ENCODE measurements at regions not wholly inside any gene's neighbourhood (a gene's known extent, or its start where the extent isn't known, plus 50 kb on each side); places are given as distances from the start of the nearest gene placed in this dataset.

- DNase-seq (ENCODE audit: low read depth, low spot score) (no peak), FAIRE-seq (no peak)
- Histone ChIP-seq H3K79me2 (ENCODE audit: control insufficient read depth, insufficient read depth, low read length) (no peaks in the 10 kb centered on the region), H3K4me2 (ENCODE audit: insufficient read depth, low read length) (no peak overlapping the region), H3K9me1 (replicated peaks; ENCODE audit: control insufficient read depth, extremely low read depth, insufficient read depth, low read length) (no peaks in the 10 kb centered on the region), H3K27ac (ENCODE audit: insufficient read depth, low read depth, low read length) (no peak overlapping the region), H3K9me3 (replicated peaks; ENCODE audit: control insufficient read depth, insufficient read depth, low read length) (no peaks in the 10 kb centered on the region), H3K36me3 (ENCODE audit: control insufficient read depth in 2 of 2, extremely low read depth in 1 of 2, insufficient read depth in 2 of 2, low read length in 2 of 2) (no peaks in the 10 kb centered on the region), H3K4me1 (ENCODE audit: control insufficient read depth, extremely low read depth, insufficient read depth, low read length) (no peaks in the 10 kb centered on the region), H4K20me1 (replicated peaks; ENCODE audit: control insufficient read depth, extremely low read depth, insufficient read depth, low read length) (no peaks in the 10 kb centered on the region), H3K27me3 (ENCODE audit: control insufficient read depth in 2 of 2, insufficient read depth in 2 of 2, low read length in 2 of 2) (no peaks in the 10 kb centered on the region), H3K9ac (replicated peaks; ENCODE audit: extremely low read depth, insufficient read depth, low read length) (no peak overlapping the region), H2AFZ (ENCODE audit: low read depth, low read length) (no peak overlapping the region), H3K4me3 (replicated peaks in 1 of 3; ENCODE audit: insufficient read depth in 1 of 3, low read depth in 1 of 3, low read length in 3 of 3) (no peak overlapping the region)
- ChIA-PET POLR2A (no interaction called here), CTCF (no interaction called here)
- dilution Hi-C loops (cut with MboI; ENCODE audit: extremely low pct_ligation_motif_present, low sequenced_read_pairs) (no loop called here), intact Hi-C loops (cut with micrococcal nuclease) (loop anchor here (5.0 to 10.0 kb wide), 2 partner anchors 258 to 475 kb away; no protein-coding TSS in a partner anchor)
- no peak for TF ChIP-seq MYC (IDR thresholded peaks at IDR 0.05; ENCODE audit: low read depth, low read length)
- no peak for TF ChIP-seq FOS (IDR thresholded peaks at IDR 0.05; ENCODE audit: borderline replicate concordance, insufficient read depth, low read length)
- TF ChIP-seq, protein P1, sequence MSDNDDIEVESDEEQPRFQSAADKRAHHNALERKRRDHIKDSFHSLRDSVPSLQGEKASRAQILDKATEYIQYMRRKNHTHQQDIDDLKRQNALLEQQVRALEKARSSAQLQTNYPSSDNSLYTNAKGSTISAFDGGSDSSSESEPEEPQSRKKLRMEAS (IDR thresholded peaks at IDR 0.05; ENCODE audit: insufficient read depth, insufficient read length): no peak
- TF ChIP-seq EZH2 (IDR thresholded peaks at IDR 0.05; ENCODE audit: borderline replicate concordance, low read depth, low read length, severe bottlenecking): no peak
- TF ChIP-seq, protein P2, sequence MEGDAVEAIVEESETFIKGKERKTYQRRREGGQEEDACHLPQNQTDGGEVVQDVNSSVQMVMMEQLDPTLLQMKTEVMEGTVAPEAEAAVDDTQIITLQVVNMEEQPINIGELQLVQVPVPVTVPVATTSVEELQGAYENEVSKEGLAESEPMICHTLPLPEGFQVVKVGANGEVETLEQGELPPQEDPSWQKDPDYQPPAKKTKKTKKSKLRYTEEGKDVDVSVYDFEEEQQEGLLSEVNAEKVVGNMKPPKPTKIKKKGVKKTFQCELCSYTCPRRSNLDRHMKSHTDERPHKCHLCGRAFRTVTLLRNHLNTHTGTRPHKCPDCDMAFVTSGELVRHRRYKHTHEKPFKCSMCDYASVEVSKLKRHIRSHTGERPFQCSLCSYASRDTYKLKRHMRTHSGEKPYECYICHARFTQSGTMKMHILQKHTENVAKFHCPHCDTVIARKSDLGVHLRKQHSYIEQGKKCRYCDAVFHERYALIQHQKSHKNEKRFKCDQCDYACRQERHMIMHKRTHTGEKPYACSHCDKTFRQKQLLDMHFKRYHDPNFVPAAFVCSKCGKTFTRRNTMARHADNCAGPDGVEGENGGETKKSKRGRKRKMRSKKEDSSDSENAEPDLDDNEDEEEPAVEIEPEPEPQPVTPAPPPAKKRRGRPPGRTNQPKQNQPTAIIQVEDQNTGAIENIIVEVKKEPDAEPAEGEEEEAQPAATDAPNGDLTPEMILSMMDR (IDR thresholded peaks at IDR 0.05; ENCODE audit: extremely low read depth in 1 of 2, insufficient read depth in 1 of 2, low read depth in 1 of 2, low read length in 2 of 2): no peak
- no peak for TF ChIP-seq JUN (IDR thresholded peaks at IDR 0.05; ENCODE audit: borderline replicate concordance, insufficient read depth, insufficient read length, low read depth)
- TF ChIP-seq POLR2A (IDR thresholded peaks at IDR 0.05; ENCODE audit: low read depth, low read length): no peak
- TF ChIP-seq GATA2 (IDR thresholded peaks at IDR 0.05; ENCODE audit: insufficient read depth, insufficient read length, low read depth, low read length): no peak
- no peak for TF ChIP-seq POLR2AphosphoS5 (IDR thresholded peaks at IDR 0.05; ENCODE audit: insufficient read depth, low read depth, low read length)
- BruUV-seq (replicated peaks): no TSS peak
These were observed 94.9 kb upstream of the IKZF1 start for GRCh38 chr7:50209461-50210135.

Measured in endothelial cell of umbilical vein (primary cell).